HCT116 (cell line): ENCODE measurements at regions not wholly inside any gene's neighbourhood (a gene's known extent, or its start where the extent isn't known, plus 50 kb on each side); places are given as distances from the start of the nearest gene placed in this dataset.

Experiments used
- ATAC-seq: fragments of 200-7000 bp; cut with Tn5 transposase; 2 replicates; pipeline ENCODE4 v1.9.1; 2020; ENCODE audit warnings: mild to moderate bottlenecking, moderate library complexity
- BruUV-seq: library from RNA; stranded (reverse); fragments of 400-500 nt; replicated peaks from 2 replicates; lab custom pipeline; 2021; lab: Mats Ljungman, UMichigan
- CTCF ChIA-PET: fragments of 300-600 bp; sonication (Branson Sonifier 250); formaldehyde crosslinking; loops from one replicate; lab custom pipeline; 2021; ENCODE audit warnings: antibody characterized with exemption; lab: Charles Lee
- POLR2A ChIA-PET: fragments of 300-600, 350-600 bp; sonication (Branson Sonifier 250); formaldehyde crosslinking; loops from one replicate; lab custom pipeline; 2021; ENCODE audit warnings: antibody characterized with exemption; lab: Charles Lee
- RAD21 ChIA-PET, 2 experiments: fragments of 300-600 bp; sonication (Branson Sonifier 250); formaldehyde crosslinking; loops; one replicate each; lab custom pipeline; 2023; ENCODE audit warnings: low total read pairs in 2 of 2; ENCODE audit not compliant: uncharacterized antibody in 2 of 2, unreplicated experiment in 2 of 2, low non-redundant PET in 1 of 2; lab: Charles Lee
- DNase-seq: peaks from one replicate; pipeline ENCODE4 v3.0.0-alpha.2; 2010; ENCODE audit warnings: low read depth, low spot score
- H2AFZ ChIP-seq: fragments of 200-600 bp; shearing (Covaris generic), sonication (generic); 2 replicates; pipeline ENCODE4 v1.6.1; 2017; ENCODE audit warnings: low read depth, mixed run types, mixed read lengths, antibody characterized with exemption, low read length; ENCODE audit not compliant: poor library complexity, severe bottlenecking
- H3K27ac ChIP-seq: 2 replicates; pipeline ENCODE4 v1.5.1; 2012; ENCODE audit warnings: low read depth, low read length
- H3K27me3 ChIP-seq: fragments of 200-600 bp; sonication (generic); 2 replicates; pipeline ENCODE4 v1.6.1; 2016; ENCODE audit warnings: mixed run types, low read length, mixed read lengths; ENCODE audit not compliant: insufficient read depth
- H3K36me3 ChIP-seq, 2 experiments: fragments of 200-500 bp in 1 of 2; fragments of 200-600 bp in 1 of 2; sonication (Bioruptor generic) in 1 of 2; sonication (generic) in 1 of 2; 2 replicates each; pipeline versions ENCODE4 v1.5.1 to v1.6.1; 2014 to 2016; ENCODE audit warnings: low read length in 2 of 2, inconsistent platforms in 1 of 2, mixed read lengths in 1 of 2, mixed run types in 1 of 2; ENCODE audit not compliant: insufficient read depth in 2 of 2, control insufficient read depth in 1 of 2
- H3K4me1 ChIP-seq, 2 experiments: fragments of 200-600 bp in 1 of 2; sonication (generic) in 1 of 2; 2 replicates each; pipeline versions ENCODE4 v1.5.1 to v1.6.1; 2012 to 2017; ENCODE audit warnings: low read length in 2 of 2, inconsistent platforms in 1 of 2, mild to moderate bottlenecking in 1 of 2, mixed read lengths in 1 of 2, mixed run types in 1 of 2, moderate library complexity in 1 of 2; ENCODE audit not compliant: insufficient read depth in 2 of 2, control insufficient read depth in 1 of 2
- H3K4me2 ChIP-seq: fragments of 200-600 bp; sonication (generic); 2 replicates; pipeline ENCODE4 v1.6.1; 2017; ENCODE audit warnings: mixed run types, low read length, mixed read lengths
- H3K4me3 ChIP-seq, 2 experiments: fragments of 200-600 bp in 1 of 2; sonication (generic) in 1 of 2; replicated peaks in 1 of 2; 2 replicates each; pipeline ENCODE4 v1.5.1; 2011 to 2016; ENCODE audit warnings: low read length in 2 of 2, control low read depth in 1 of 2, low read depth in 1 of 2, mild to moderate bottlenecking in 1 of 2, mixed read lengths in 1 of 2, mixed run types in 1 of 2
- H3K79me2 ChIP-seq: fragments of 200-600 bp; sonication (generic); 2 replicates; pipeline ENCODE4 v1.6.1; 2017; ENCODE audit warnings: mild to moderate bottlenecking, mixed run types, low read length, moderate library complexity, mixed read lengths; ENCODE audit not compliant: insufficient read depth
- H3K9ac ChIP-seq: fragments of 200-600 bp; sonication (generic); 2 replicates; pipeline ENCODE4 v1.6.1; 2016; ENCODE audit warnings: low read length, mixed read lengths
- H3K9me2 ChIP-seq: fragments of 200-600 bp; sonication (generic), shearing (Covaris generic); 2 replicates; pipeline ENCODE4 v1.6.1; 2017; ENCODE audit warnings: mixed run types, mild to moderate bottlenecking, moderate library complexity; ENCODE audit not compliant: insufficient read depth
- H3K9me3 ChIP-seq, 2 experiments: fragments of 200-500 bp in 1 of 2; fragments of 200-600 bp in 1 of 2; sonication (Bioruptor generic) in 1 of 2; sonication (generic) in 1 of 2; 2 replicates each; pipeline ENCODE4 v1.6.1; 2014 to 2017; ENCODE audit warnings: low read length in 2 of 2, mixed read lengths in 2 of 2, inconsistent platforms in 1 of 2, low read depth in 1 of 2, mild to moderate bottlenecking in 1 of 2, mixed run types in 1 of 2, moderate library complexity in 1 of 2; ENCODE audit not compliant: control insufficient read depth in 1 of 2, insufficient read depth in 1 of 2
- H4K20me1 ChIP-seq: fragments of 200-600 bp; sonication (generic), shearing (Covaris generic); 2 replicates; pipeline ENCODE4 v1.6.1; 2017; ENCODE audit warnings: mixed run types, mild to moderate bottlenecking, moderate library complexity; ENCODE audit not compliant: insufficient read depth
- ATF3 ChIP-seq: IDR thresholded peaks from 2 replicates; pipeline ENCODE4 v1.6.1; 2012
- CEBPB ChIP-seq: IDR thresholded peaks from 2 replicates; pipeline ENCODE4 v1.6.1; 2012; ENCODE audit warnings: low read depth
- CTCF ChIP-seq, 3 experiments: fragments of 200-600 bp in 1 of 3; sonication (generic) in 1 of 3; IDR thresholded peaks in 2 of 3; conservative IDR thresholded peaks in 1 of 3; 2 replicates each; pipeline ENCODE4 v1.5.1; 2012 to 2017; ENCODE audit warnings: low read depth in 2 of 3, low read length in 2 of 3, antibody characterized with exemption in 1 of 3, borderline replicate concordance in 1 of 3, control low read depth in 1 of 3, mild to moderate bottlenecking in 1 of 3, mixed read lengths in 1 of 3, mixed run types in 1 of 3, moderate library complexity in 1 of 3; ENCODE audit not compliant: insufficient read depth in 1 of 3
- EGR1 ChIP-seq: IDR thresholded peaks from 2 replicates; pipeline ENCODE4 v1.6.1; 2012; ENCODE audit warnings: low read depth
- ELF1 ChIP-seq: IDR thresholded peaks from 2 replicates; pipeline ENCODE4 v1.6.1; 2012; ENCODE audit warnings: low read depth, borderline replicate concordance
- FOSL1 ChIP-seq: IDR thresholded peaks from 2 replicates; pipeline ENCODE4 v1.6.1; 2012; ENCODE audit warnings: low read depth
- JUND ChIP-seq: IDR thresholded peaks from 2 replicates; pipeline ENCODE4 v1.6.1; 2012
- MAX ChIP-seq: IDR thresholded peaks from 2 replicates; pipeline ENCODE4 v1.6.1; 2012
- POLR2AphosphoS5 ChIP-seq: IDR thresholded peaks from 2 replicates; pipeline ENCODE4 v1.6.1; 2011; ENCODE audit warnings: mild to moderate bottlenecking, low read depth, low read length, moderate library complexity
- RAD21 ChIP-seq: IDR thresholded peaks from 2 replicates; pipeline ENCODE4 v1.6.1; 2012; ENCODE audit warnings: low read depth, mild to moderate bottlenecking
- REST ChIP-seq: IDR thresholded peaks from 2 replicates; pipeline ENCODE4 v1.6.1; 2012; ENCODE audit warnings: low read depth
- SP1 ChIP-seq: IDR thresholded peaks from 2 replicates; pipeline ENCODE4 v1.6.1; 2012; ENCODE audit warnings: low read depth
- SRF ChIP-seq: IDR thresholded peaks from 2 replicates; pipeline ENCODE4 v1.6.1; 2012; ENCODE audit warnings: low read depth
- TCF7L2 ChIP-seq: IDR thresholded peaks from 2 replicates; pipeline ENCODE4 v1.7.0; 2011; ENCODE audit warnings: borderline replicate concordance, inconsistent platforms; ENCODE audit not compliant: insufficient read depth, insufficient read length; ENCODE audit errors: extremely low read depth
- YY1 ChIP-seq: IDR thresholded peaks from 2 replicates; pipeline ENCODE4 v1.6.1; 2011; ENCODE audit warnings: low read length, low read depth, moderate library complexity, mild to moderate bottlenecking; ENCODE audit not compliant: insufficient replicate concordance; ENCODE audit errors: extremely low read depth
- ZFX ChIP-seq: fragments of 450-650 bp; IDR thresholded peaks from 2 replicates; pipeline ENCODE4 v1.6.1; 2017
- ZNF274 ChIP-seq: fragments of 200-500 bp; sonication (Bioruptor generic); IDR thresholded peaks from 2 replicates; pipeline ENCODE4 v1.6.1; 2014; ENCODE audit warnings: mild to moderate bottlenecking, low read depth, low read length, inconsistent platforms
- intact Hi-C: fragments of 100-400 bp; cut with micrococcal nuclease; formaldehyde crosslinking; loops from 2 replicates; pipeline ENCODE4 v1.10.0; 2022
- TF ChIP-seq, protein P1 (sequence below): IDR thresholded peaks from 2 replicates; pipeline ENCODE4 v1.6.1; 2011; ENCODE audit warnings: mild to moderate bottlenecking, low read length, moderate library complexity; ENCODE audit not compliant: insufficient replicate concordance; ENCODE audit errors: extremely low read depth

GRCh38 chr2:34416856-34417255 lies 817.8 kb upstream of the FAM98A start:
- no peak overlapping the region for H3K4me3 ChIP-seq
- POLR2A ChIA-PET: no interaction called here
- H3K27me3 ChIP-seq: no peaks in the 10 kb centered on the region
- CTCF ChIA-PET: no interaction called here
- intact Hi-C loops: no loop called here
- H3K9me3 ChIP-seq: peaks cover 3 to 4% of the 10 kb centered on the region in 2 experiments; a peak in 3 of 4 replicates
- no peak overlapping the region for H3K27ac ChIP-seq
- BruUV-seq: no TSS peak
- H3K4me1 ChIP-seq: no peaks in the 10 kb centered on the region
- no peak overlapping the region for H2AFZ ChIP-seq
- ATAC-seq (no peak), DNase-seq (no peak)
- no peaks in the 10 kb centered on the region for H3K9me2 ChIP-seq
- RAD21 ChIA-PET: no interaction called here
- no peaks in the 10 kb centered on the region for H4K20me1 ChIP-seq
- no peak overlapping the region for H3K9ac ChIP-seq
- H3K36me3 ChIP-seq: no peaks in the 10 kb centered on the region
- TF ChIP-seq MAX (no peak), REST (no peak), JUND (no peak), YY1 (no peak), FOSL1 (no peak), ELF1 (no peak), ZFX (no peak), ATF3 (no peak), POLR2AphosphoS5 (no peak), RAD21 (no peak), TCF7L2 (no peak), ZNF274 (no peak), SRF (no peak), CEBPB (no peak), SP1 (no peak), CTCF (IDR thresholded peaks at IDR 0.05 in 2 of 3, conservative IDR thresholded peaks at IDR 0.05 in 1 of 3; ENCODE audit: borderline replicate concordance in 1 of 3, insufficient read depth in 1 of 3, low read depth in 2 of 3, low read length in 2 of 3) (no peak), EGR1 (no peak)
- TF ChIP-seq, protein P1, sequence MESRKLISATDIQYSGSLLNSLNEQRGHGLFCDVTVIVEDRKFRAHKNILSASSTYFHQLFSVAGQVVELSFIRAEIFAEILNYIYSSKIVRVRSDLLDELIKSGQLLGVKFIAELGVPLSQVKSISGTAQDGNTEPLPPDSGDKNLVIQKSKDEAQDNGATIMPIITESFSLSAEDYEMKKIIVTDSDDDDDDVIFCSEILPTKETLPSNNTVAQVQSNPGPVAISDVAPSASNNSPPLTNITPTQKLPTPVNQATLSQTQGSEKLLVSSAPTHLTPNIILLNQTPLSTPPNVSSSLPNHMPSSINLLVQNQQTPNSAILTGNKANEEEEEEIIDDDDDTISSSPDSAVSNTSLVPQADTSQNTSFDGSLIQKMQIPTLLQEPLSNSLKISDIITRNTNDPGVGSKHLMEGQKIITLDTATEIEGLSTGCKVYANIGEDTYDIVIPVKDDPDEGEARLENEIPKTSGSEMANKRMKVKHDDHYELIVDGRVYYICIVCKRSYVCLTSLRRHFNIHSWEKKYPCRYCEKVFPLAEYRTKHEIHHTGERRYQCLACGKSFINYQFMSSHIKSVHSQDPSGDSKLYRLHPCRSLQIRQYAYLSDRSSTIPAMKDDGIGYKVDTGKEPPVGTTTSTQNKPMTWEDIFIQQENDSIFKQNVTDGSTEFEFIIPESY: no peak
- no peaks in the 10 kb centered on the region for H3K79me2 ChIP-seq
- H3K4me2 ChIP-seq: no peak overlapping the region
